Liver (tissue), 8 donors: ENCODE measurements at regions not wholly inside any gene's neighbourhood (a gene's known extent, or its start where the extent isn't known, plus 50 kb on each side); places are given as distances from the start of the nearest gene placed in this dataset.
A peak's percentile ranks its signal among the peaks of the same experiment; 100 is the strongest.

Experiments
- DNase-seq: peaks from one replicate; pipeline ENCODE4 v3.0.0-alpha.2; 2017; ENCODE audit warnings: low spot score
- H3K27ac ChIP-seq, 2 donors: one replicate each; pipeline ENCODE4 v1.7.0; 2013; ENCODE audit warnings: inconsistent platforms in 2 of 2, low read length in 2 of 2, control low read depth in 1 of 2, low read depth in 1 of 2, mild to moderate bottlenecking in 1 of 2
- H3K27me3 ChIP-seq, 4 donors: one replicate each; pipeline versions ENCODE4 v1.6.1 to v1.7.0; 2013; ENCODE audit warnings: low read length in 3 of 4, inconsistent platforms in 1 of 4, mild to moderate bottlenecking in 1 of 4, moderate library complexity in 1 of 4; ENCODE audit not compliant: control insufficient read depth in 4 of 4, insufficient read depth in 4 of 4
- H3K36me3 ChIP-seq, 4 donors: one replicate each; pipeline versions ENCODE4 v1.6.1 to v1.7.0; 2013; ENCODE audit warnings: low read length in 3 of 4, mild to moderate bottlenecking in 3 of 4, low read depth in 1 of 4, moderate library complexity in 1 of 4; ENCODE audit not compliant: control insufficient read depth in 4 of 4, insufficient read depth in 3 of 4
- H3K4me1 ChIP-seq, 4 donors: one replicate each; pipeline versions ENCODE4 v1.6.1 to v1.7.0; 2013; ENCODE audit warnings: low read length in 3 of 4, mild to moderate bottlenecking in 3 of 4, moderate library complexity in 1 of 4; ENCODE audit not compliant: control insufficient read depth in 4 of 4, insufficient read depth in 4 of 4
- H3K4me3 ChIP-seq, 3 donors: one replicate each; pipeline versions ENCODE4 v1.6.1 to v1.7.0; 2013; ENCODE audit warnings: low read length in 3 of 3, control low read depth in 1 of 3, low read depth in 1 of 3, mild to moderate bottlenecking in 1 of 3
- H3K9ac ChIP-seq, 2 donors: one replicate each; pipeline ENCODE4 v1.7.0; 2013; ENCODE audit warnings: low read length in 2 of 2, mild to moderate bottlenecking in 2 of 2, moderate library complexity in 2 of 2, control low read depth in 1 of 2, low read depth in 1 of 2
- H3K9me3 ChIP-seq, 4 donors: one replicate each; pipeline versions ENCODE4 v1.6.1 to v1.7.0; 2013; ENCODE audit warnings: low read length in 3 of 4; ENCODE audit not compliant: control insufficient read depth in 4 of 4
- EGR1 ChIP-seq, 2 donors: IDR thresholded peaks; 2 replicates each; pipeline ENCODE4 v1.6.1; 2016 to 2018; ENCODE audit warnings: antibody characterized with exemption in 2 of 2, low read depth in 2 of 2
- FOXA1 ChIP-seq: IDR thresholded peaks from 2 replicates; pipeline ENCODE4 v1.6.1; 2016; ENCODE audit warnings: antibody characterized with exemption
- FOXA2 ChIP-seq: IDR thresholded peaks from 2 replicates; pipeline ENCODE4 v1.6.1; 2016; ENCODE audit warnings: antibody characterized with exemption
- GABPA ChIP-seq, 2 donors: IDR thresholded peaks in 1 of 2; conservative IDR thresholded peaks in 1 of 2; 2 replicates each; pipeline ENCODE4 v1.6.1; 2016; ENCODE audit warnings: antibody characterized with exemption in 2 of 2, mild to moderate bottlenecking in 1 of 2, moderate library complexity in 1 of 2
- HNF4A ChIP-seq, 2 donors: conservative IDR thresholded peaks; 2 replicates each; pipeline ENCODE4 v1.6.1; 2016; ENCODE audit warnings: antibody characterized with exemption in 2 of 2, mild to moderate bottlenecking in 2 of 2
- HNF4G ChIP-seq: IDR thresholded peaks from 2 replicates; pipeline ENCODE4 v1.6.1; 2016; ENCODE audit warnings: antibody characterized with exemption
- JUND ChIP-seq, 2 donors: IDR thresholded peaks; 2 replicates each; pipeline ENCODE4 v1.6.1; 2016; ENCODE audit warnings: antibody characterized with exemption in 2 of 2
- NR2F2 ChIP-seq: IDR thresholded peaks from 2 replicates; pipeline ENCODE4 v1.6.1; 2016; ENCODE audit warnings: antibody characterized with exemption
- RAD21 ChIP-seq, 2 donors: IDR thresholded peaks; 2 replicates each; pipeline ENCODE4 v1.6.1; 2016; ENCODE audit warnings: antibody characterized with exemption in 2 of 2, mild to moderate bottlenecking in 2 of 2
- REST ChIP-seq: IDR thresholded peaks from 2 replicates; pipeline ENCODE4 v1.6.1; 2016; ENCODE audit warnings: antibody characterized with exemption, mild to moderate bottlenecking
- RXRA ChIP-seq, 2 donors: IDR thresholded peaks; 2 replicates each; pipeline ENCODE4 v1.6.1; 2017 to 2018; ENCODE audit warnings: antibody characterized with exemption in 2 of 2, mild to moderate bottlenecking in 1 of 2
- SP1 ChIP-seq: IDR thresholded peaks from 2 replicates; pipeline ENCODE4 v1.6.1; 2018; ENCODE audit warnings: antibody characterized with exemption, mild to moderate bottlenecking
- TAF1 ChIP-seq: conservative IDR thresholded peaks from 2 replicates; pipeline ENCODE4 v1.6.1; 2016; ENCODE audit warnings: antibody characterized with exemption, mild to moderate bottlenecking
- YY1 ChIP-seq: IDR thresholded peaks from 2 replicates; pipeline ENCODE4 v1.6.1; 2016; ENCODE audit warnings: antibody characterized with exemption, mild to moderate bottlenecking
- ZBTB33 ChIP-seq: IDR thresholded peaks from 2 replicates; pipeline ENCODE4 v1.6.1; 2016; ENCODE audit warnings: antibody characterized with exemption
- WGBS: extraction: QIAGEN DNeasy Blood & Tissue Kit; methylation state at CpG from one replicate; pipeline ENCODE4 v1.1.7; 2013; 5-methylcytosine and 5-hydroxymethylcytosine counted together
- TF ChIP-seq, protein P1 (sequence below): IDR thresholded peaks from 2 replicates; pipeline ENCODE4 v1.6.1; 2016; ENCODE audit warnings: antibody characterized with exemption
- TF ChIP-seq, protein P2 (sequence below): fragments of 150-350 bp; IDR thresholded peaks from 2 replicates; pipeline ENCODE4 v1.5.1; 2017; ENCODE audit warnings: improper control_type of control experiment, low read depth, low read length; ENCODE audit not compliant: missing input control
- TF ChIP-seq, protein P3 (sequence below): IDR thresholded peaks from 2 replicates; pipeline ENCODE4 v1.6.1; 2016; ENCODE audit warnings: antibody characterized with exemption
- donor health status: healthy.
- donor health status: healthy.
- donor health status: healthy.
- donor health status: healthy.
- donor health status: healthy.

DNA sequence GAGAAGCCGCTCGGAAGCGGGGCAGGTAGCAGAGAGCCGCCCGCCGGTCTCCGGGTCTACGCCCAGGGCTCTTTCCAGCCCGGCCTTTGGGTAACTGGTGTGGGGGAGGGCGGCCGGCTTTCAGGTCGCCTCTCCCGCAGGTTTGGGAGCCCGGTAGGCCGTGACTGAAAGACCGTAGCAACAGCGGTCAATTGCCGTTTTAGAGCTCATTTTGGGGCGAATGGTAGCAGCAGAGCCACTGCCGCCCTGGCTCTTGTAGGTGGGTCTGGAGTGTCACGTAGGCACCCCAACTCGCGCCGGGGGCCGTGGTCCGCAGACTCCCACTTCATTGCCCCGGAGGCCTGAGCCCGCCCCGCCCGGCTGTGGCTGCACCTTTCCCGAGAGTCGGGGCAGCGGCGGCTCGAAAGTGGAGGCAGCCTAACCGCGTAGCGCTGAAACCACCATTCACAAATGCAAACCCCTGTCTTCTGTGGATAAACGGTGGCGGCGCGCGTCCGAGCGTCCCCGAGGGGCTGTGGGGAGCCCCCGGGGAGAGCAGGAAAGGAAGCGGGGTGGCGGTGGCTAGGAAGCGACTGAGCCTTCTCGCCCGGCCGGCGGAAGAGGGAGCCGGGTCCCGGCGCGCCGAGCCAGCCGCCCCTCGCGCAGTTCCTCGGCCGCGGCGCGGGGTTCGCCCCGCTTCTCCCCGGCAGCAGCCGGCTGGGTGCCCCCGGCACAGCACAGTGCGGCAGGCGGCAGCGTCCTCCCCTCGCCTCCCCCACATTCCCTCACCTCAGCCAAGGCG, 2185.1 kb upstream of the TENM3 start:
- H3K27ac ChIP-seq = no peak overlapping the region
- H3K4me1 ChIP-seq = peaks cover 13 to 20% (median 17%) of the 10 kb centered on the region in 4 donors
- peaks cover 0 to 16% (median 3%) of the 10 kb centered on the region in 4 donors for H3K27me3 ChIP-seq
- no peak for DNase-seq
- no peaks in the 10 kb centered on the region for H3K9me3 ChIP-seq
- H3K4me3 ChIP-seq = peak overlapping the region in 2 of 3 donors; percentile 47 to 65
- H3K9ac ChIP-seq = no peak overlapping the region
- no peak for TF ChIP-seq EGR1 (IDR thresholded peaks at IDR 0.05; ENCODE audit: low read depth in 2 of 2)
- TF ChIP-seq JUND (IDR thresholded peaks at IDR 0.05) = no peak
- TF ChIP-seq REST = no peak
- no peak for TF ChIP-seq RXRA (IDR thresholded peaks at IDR 0.05)
- TF ChIP-seq NR2F2 = no peak
- TF ChIP-seq, protein P1, sequence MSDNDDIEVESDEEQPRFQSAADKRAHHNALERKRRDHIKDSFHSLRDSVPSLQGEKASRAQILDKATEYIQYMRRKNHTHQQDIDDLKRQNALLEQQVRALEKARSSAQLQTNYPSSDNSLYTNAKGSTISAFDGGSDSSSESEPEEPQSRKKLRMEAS = no peak
- WGBS = 3% methylated on average over 77 of the region's 77 CpGs
- no peaks in the 10 kb centered on the region for H3K36me3 ChIP-seq

DNA sequence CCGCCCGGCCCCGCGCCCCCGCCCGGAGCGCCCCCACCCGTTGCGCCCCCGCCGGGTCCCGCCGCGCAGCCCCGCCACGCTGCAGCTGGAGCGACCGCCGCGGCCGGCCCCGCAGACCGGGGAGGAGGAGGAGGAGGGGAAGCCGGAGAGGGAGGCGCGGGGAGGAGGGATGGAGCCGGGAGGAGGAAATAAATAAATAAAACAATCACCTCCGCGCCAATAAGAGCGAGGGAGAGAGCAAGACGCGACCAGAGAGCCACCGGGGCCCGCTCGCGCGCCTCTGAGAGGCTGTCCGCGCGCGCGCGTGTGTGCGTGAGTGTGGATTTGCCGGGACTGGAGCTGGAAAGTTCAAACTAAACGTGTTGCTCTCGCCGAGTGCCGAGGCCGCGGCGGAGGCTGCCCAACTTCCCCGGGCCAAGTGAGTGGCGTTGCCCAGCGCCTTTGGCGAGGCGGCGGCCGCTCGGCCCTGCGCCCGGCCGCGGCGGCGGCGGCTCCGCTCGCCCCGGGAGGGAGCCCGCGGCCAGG, 2184.4 kb upstream of the TENM3 start:
- DNase-seq = no peak
- Histone ChIP-seq H3K9ac (no peak overlapping the region), H3K36me3 (no peaks in the 10 kb centered on the region), H3K27me3 (peaks cover 0 to 16% (median 3%) of the 10 kb centered on the region in 4 donors), H3K4me1 (peaks cover 13 to 20% (median 17%) of the 10 kb centered on the region in 4 donors), H3K27ac (no peak overlapping the region), H3K4me3 (peak overlapping the region; percentile 23 to 65 (median 42)), H3K9me3 (no peaks in the 10 kb centered on the region)
- 2% methylated on average over 72 of the region's 72 CpGs for WGBS
- TF ChIP-seq ZBTB33 (no peak), TAF1 (no peak), SP1 (no peak), YY1 (no peak), GABPA (IDR thresholded peaks at IDR 0.05 in 1 of 2, conservative IDR thresholded peaks at IDR 0.05 in 1 of 2) (no peak), FOXA1 (no peak), RXRA (IDR thresholded peaks at IDR 0.05) (no peak), RAD21 (IDR thresholded peaks at IDR 0.05) (no peak), HNF4G (no peak), NR2F2 (no peak), FOXA2 (no peak), EGR1 (IDR thresholded peaks at IDR 0.05; ENCODE audit: low read depth in 2 of 2) (no peak), HNF4A (conservative IDR thresholded peaks at IDR 0.05) (no peak)
- TF ChIP-seq, protein P2, sequence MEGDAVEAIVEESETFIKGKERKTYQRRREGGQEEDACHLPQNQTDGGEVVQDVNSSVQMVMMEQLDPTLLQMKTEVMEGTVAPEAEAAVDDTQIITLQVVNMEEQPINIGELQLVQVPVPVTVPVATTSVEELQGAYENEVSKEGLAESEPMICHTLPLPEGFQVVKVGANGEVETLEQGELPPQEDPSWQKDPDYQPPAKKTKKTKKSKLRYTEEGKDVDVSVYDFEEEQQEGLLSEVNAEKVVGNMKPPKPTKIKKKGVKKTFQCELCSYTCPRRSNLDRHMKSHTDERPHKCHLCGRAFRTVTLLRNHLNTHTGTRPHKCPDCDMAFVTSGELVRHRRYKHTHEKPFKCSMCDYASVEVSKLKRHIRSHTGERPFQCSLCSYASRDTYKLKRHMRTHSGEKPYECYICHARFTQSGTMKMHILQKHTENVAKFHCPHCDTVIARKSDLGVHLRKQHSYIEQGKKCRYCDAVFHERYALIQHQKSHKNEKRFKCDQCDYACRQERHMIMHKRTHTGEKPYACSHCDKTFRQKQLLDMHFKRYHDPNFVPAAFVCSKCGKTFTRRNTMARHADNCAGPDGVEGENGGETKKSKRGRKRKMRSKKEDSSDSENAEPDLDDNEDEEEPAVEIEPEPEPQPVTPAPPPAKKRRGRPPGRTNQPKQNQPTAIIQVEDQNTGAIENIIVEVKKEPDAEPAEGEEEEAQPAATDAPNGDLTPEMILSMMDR = no peak
- TF ChIP-seq, protein P3, sequence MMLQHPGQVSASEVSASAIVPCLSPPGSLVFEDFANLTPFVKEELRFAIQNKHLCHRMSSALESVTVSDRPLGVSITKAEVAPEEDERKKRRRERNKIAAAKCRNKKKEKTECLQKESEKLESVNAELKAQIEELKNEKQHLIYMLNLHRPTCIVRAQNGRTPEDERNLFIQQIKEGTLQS = no peak
- TF ChIP-seq, protein P1 = no peak
